Kidney epithelial cell (primary cell): ENCODE measurements at regions not wholly inside any gene's neighbourhood (a gene's known extent, or its start where the extent isn't known, plus 50 kb on each side); places are given as distances from the start of the nearest gene placed in this dataset.
"Not testable (repeated sequence)": the region's sequence is repeated elsewhere in the genome, so short reads cannot be mapped to it uniquely, and the experiment has no call there.

ENCODE experiments used
- DNase-seq: peaks from one replicate; pipeline ENCODE4 v3.0.0-alpha.2; 2010; ENCODE audit warnings: low read depth
- H3K27me3 ChIP-seq: 2 replicates; pipeline ENCODE4 v1.6.0; 2011; ENCODE audit warnings: low read length; ENCODE audit not compliant: control insufficient read depth, insufficient read depth
- H3K36me3 ChIP-seq: 2 replicates; pipeline ENCODE4 v1.5.1; 2011; ENCODE audit warnings: low read length; ENCODE audit not compliant: control insufficient read depth, insufficient read depth
- H3K4me3 ChIP-seq: 2 replicates; pipeline ENCODE4 v1.5.1; 2011; ENCODE audit warnings: low read depth, mild to moderate bottlenecking, control low read depth, low read length
- TF ChIP-seq, protein P1 (sequence below): IDR thresholded peaks from 2 replicates; pipeline ENCODE4 v1.5.1; 2011; ENCODE audit warnings: mild to moderate bottlenecking, moderate library complexity, low read length, control low read depth, inconsistent platforms; ENCODE audit not compliant: insufficient read depth, poor library complexity, severe bottlenecking

DNA sequence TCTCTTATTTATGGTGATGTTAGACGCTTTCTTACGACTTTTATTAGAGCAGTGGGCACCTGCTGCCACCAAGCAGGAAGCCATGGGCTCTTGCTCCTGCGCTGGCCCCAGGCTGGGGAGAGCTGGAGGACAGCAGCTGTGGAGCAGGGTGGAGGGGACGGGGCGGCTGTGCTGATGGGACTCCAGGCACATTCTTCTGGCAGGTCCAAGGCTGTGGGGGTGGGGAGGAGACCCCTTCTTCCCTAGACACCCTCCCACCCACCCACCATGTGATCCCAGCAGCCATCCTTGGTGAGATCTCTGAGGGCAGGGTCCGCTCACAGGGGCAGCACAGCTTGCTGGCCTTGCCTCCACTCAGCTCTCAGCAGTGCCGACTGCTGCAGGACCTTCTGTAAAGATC, 192.6 kb upstream of the IRX4 start:
- TF ChIP-seq, protein P1, sequence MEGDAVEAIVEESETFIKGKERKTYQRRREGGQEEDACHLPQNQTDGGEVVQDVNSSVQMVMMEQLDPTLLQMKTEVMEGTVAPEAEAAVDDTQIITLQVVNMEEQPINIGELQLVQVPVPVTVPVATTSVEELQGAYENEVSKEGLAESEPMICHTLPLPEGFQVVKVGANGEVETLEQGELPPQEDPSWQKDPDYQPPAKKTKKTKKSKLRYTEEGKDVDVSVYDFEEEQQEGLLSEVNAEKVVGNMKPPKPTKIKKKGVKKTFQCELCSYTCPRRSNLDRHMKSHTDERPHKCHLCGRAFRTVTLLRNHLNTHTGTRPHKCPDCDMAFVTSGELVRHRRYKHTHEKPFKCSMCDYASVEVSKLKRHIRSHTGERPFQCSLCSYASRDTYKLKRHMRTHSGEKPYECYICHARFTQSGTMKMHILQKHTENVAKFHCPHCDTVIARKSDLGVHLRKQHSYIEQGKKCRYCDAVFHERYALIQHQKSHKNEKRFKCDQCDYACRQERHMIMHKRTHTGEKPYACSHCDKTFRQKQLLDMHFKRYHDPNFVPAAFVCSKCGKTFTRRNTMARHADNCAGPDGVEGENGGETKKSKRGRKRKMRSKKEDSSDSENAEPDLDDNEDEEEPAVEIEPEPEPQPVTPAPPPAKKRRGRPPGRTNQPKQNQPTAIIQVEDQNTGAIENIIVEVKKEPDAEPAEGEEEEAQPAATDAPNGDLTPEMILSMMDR, result no peak

DNA sequence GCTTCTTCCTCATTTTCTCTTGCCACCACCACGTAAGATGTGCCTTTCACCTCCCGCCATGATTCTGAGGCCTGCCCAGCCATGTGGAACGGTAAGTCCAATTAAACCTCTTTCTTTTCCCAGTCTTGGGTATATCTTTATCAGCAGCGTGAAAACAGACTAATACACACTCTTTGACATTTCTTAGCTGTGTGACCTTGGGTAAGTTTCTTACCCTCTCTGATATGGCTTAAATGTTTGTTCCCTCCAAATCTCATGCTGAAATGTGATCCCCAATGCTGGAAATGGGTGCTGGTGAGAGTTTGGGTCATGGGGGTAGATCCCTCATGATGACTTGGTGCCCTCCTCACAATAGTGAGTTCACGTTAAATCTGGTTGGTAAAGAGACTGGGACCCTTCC, 188.8 kb upstream of the IRX4 start:
- TF ChIP-seq, protein P1, result no peak
- Histone ChIP-seq H3K4me3 (no peak overlapping the region), H3K27me3 (no peaks in the 10 kb centered on the region), H3K36me3 (no peaks in the 10 kb centered on the region)
- no peak for DNase-seq

More for the DNA sequence above, 192.6 kb upstream of the IRX4 start:
- no peak overlapping the region for H3K4me3 ChIP-seq
- H3K36me3 ChIP-seq, result no peaks in the 10 kb centered on the region
- H3K27me3 ChIP-seq, result no peaks in the 10 kb centered on the region
- DNase-seq, result no peak

DNA sequence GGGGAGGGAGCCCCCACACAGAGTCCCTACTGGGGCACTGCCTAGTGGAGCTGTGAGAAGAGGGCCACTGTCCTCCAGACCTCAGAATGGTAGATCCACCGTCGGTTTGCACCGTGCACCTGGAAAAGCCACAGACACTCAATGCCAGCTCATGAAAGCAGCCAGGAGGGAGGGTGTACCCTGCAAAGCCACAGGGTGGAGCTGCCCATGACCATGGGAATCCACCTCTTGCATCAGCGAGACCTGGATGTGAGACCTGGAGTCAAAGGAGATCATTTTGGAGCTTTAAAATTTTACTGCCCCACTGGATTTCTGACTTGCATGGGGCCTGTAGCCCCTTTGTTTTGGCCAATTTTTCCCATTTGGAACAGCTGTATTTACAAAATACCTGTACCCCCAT, 188.1 kb upstream of the IRX4 start:
- not testable (repeated sequence) for DNase-seq, H3K36me3 ChIP-seq, H3K27me3 ChIP-seq, H3K4me3 ChIP-seq

DNA sequence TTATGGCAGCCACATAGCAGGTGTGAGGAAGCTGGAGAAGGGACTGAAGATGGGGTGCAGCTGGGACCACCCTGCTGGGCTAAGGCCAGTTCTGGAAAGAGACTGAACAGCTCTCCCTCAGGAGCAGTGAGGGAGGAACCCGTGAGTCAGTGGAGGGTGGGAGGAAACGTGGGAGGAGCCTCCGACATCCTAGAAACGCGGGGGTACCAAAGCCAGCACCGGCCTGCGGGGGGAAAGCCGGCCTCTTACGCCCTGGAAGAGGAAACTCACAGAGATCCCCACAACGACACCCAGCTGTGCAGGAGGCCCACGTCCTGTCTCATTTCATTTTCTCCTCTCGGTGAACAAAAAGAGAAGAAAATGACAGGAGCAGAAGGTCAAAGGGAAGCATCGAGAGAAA, 185.8 kb upstream of the IRX4 start:
- no peaks in the 10 kb centered on the region for H3K36me3 ChIP-seq
- no peak overlapping the region for H3K4me3 ChIP-seq
- no peak for DNase-seq
- no peaks in the 10 kb centered on the region for H3K27me3 ChIP-seq
- TF ChIP-seq, protein P1, result no peak

DNA sequence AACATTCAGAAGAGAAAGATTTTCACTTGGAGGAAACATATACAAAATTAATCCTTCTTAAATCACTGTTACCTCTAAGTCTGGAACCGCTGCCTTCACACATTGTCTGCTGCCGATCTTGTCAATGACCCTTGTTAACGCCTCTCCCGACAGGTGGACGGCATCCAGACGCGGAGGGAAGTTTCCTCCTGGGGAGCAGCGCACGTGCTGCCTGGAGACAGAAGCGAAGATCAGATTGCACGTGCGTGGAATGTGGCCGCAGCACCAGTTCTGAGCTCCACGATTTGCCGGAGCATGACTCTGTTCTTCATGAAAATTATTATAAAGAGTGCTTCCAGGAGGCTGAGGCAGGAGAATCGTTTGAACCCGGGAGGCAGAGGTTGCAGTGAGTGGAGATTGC, 183.6 kb upstream of the IRX4 start:
- DNase-seq, result no peak
- no peak overlapping the region for H3K4me3 ChIP-seq
- TF ChIP-seq, protein P1, result no peak
- no peaks in the 10 kb centered on the region for H3K36me3 ChIP-seq
- no peaks in the 10 kb centered on the region for H3K27me3 ChIP-seq

DNA sequence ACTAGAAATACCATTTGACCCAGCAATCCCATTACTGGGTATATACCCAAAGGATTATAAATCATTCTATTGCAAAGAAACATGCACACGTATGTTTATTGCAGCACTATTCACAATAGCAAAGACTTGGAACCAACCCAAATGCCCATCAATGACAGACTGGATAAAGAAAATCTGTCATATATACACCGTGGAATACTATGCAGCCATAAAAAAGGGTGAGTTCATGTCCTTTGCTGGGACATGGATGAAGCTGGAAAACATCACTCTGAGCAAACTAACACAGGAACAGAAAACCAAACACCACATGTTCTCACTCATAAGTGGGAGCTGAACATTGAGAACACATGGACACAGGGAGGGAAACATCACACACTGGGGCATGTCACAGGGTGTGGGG, 180.7 kb upstream of the IRX4 start:
- not testable (repeated sequence) for DNase-seq, H3K27me3 ChIP-seq, H3K36me3 ChIP-seq, H3K4me3 ChIP-seq

DNA sequence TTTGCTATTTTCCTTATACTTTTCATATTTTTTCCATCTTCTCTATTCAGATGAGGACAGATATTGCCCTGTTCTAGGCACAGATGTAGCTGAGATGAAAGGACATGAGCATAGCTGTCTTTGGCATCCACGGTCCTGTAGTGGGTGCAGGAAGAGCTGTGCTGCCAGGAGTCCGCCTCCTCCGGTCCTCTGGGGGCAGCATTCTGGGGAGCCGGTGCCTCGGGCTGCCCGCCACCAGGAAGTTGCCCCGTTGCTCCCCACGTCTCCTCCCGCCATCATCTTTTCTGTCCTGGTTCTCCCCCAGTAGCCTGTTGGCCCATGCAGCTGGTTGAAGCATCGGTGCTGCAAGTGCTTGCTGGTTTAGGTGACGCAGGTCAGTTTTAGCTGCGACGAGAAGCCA, 170.0 kb upstream of the IRX4 start:
- no peak for DNase-seq
- no peak overlapping the region for H3K4me3 ChIP-seq
- no peaks in the 10 kb centered on the region for H3K36me3 ChIP-seq
- TF ChIP-seq, protein P1, result no peak
- H3K27me3 ChIP-seq, result no peaks in the 10 kb centered on the region
